ENCODE measurements at regions not wholly inside any gene's neighbourhood (a gene's known extent, or its start where the extent isn't known, plus 50 kb on each side); places are given as distances from the start of the nearest gene placed in this dataset.

GRCh38 chr11:97231231-97231630 lies 841.4 kb downstream of the JRKL start:
- DNase-seq: no peak
- no peak overlapping the region for H3K4me3 ChIP-seq (ENCODE audit: low read depth, low read length)
- no peak for TF ChIP-seq CTCF (IDR thresholded peaks at IDR 0.05; ENCODE audit: low read depth, low read length)
- no peaks in the 10 kb centered on the region for H3K27me3 ChIP-seq
- H3K4me1 ChIP-seq: 0 out of 2 replicates have a peak, but pooled peaks cover 3% of the 10 kb centered on the region
- H3K9me3 ChIP-seq: no peaks in the 10 kb centered on the region
- H3K36me3 ChIP-seq: no peaks in the 10 kb centered on the region

- no peaks in the 10 kb centered on the region for H3K36me3 ChIP-seq
- no peaks in the 10 kb centered on the region for H3K27me3 ChIP-seq
- no peaks in the 10 kb centered on the region for H3K9me3 ChIP-seq
- no peak for DNase-seq
- no peak overlapping the region for H3K4me3 ChIP-seq (ENCODE audit: low read depth, low read length)
- H3K4me1 ChIP-seq: 0 out of 2 replicates have a peak, but pooled peaks cover 3% of the 10 kb centered on the region
- TF ChIP-seq CTCF (IDR thresholded peaks at IDR 0.05; ENCODE audit: low read depth, low read length): no peak
Measured at GRCh38 chr11:97234016-97234415, 844.2 kb downstream of the JRKL start.

GRCh38 chr11:97237151-97237550 lies 847.3 kb downstream of the JRKL start:
- no peak for TF ChIP-seq CTCF (IDR thresholded peaks at IDR 0.05; ENCODE audit: low read depth, low read length)
- DNase-seq: no peak
- Histone ChIP-seq H3K36me3 (no peaks in the 10 kb centered on the region), H3K9me3 (no peaks in the 10 kb centered on the region), H3K4me3 (ENCODE audit: low read depth, low read length) (no peak overlapping the region), H3K27me3 (no peaks in the 10 kb centered on the region), H3K4me1 (no peaks in the 10 kb centered on the region)

- Histone ChIP-seq H3K27me3 (no peaks in the 10 kb centered on the region), H3K4me1 (no peaks in the 10 kb centered on the region), H3K9me3 (no peaks in the 10 kb centered on the region), H3K4me3 (ENCODE audit: low read depth, low read length) (no peak overlapping the region), H3K36me3 (no peaks in the 10 kb centered on the region)
- DNase-seq: no peak
- TF ChIP-seq CTCF (IDR thresholded peaks at IDR 0.05; ENCODE audit: low read depth, low read length): no peak
Measured at GRCh38 chr11:97247601-97248000, 857.8 kb downstream of the JRKL start.

- H3K27me3 ChIP-seq: no peaks in the 10 kb centered on the region
- H3K4me1 ChIP-seq: no peaks in the 10 kb centered on the region; the same call in 1 of the 2 replicates
- H3K4me3 ChIP-seq (ENCODE audit: low read depth, low read length): no peak overlapping the region
- no peaks in the 10 kb centered on the region for H3K36me3 ChIP-seq
- no peaks in the 10 kb centered on the region for H3K9me3 ChIP-seq
- no peak for DNase-seq
- TF ChIP-seq CTCF (IDR thresholded peaks at IDR 0.05; ENCODE audit: low read depth, low read length): no peak
Measured at GRCh38 chr11:97254790-97255189, 865.0 kb downstream of the JRKL start.

- Histone ChIP-seq H3K27me3 (no peaks in the 10 kb centered on the region), H3K36me3 (no peaks in the 10 kb centered on the region), H3K4me1 (no peaks in the 10 kb centered on the region), H3K4me3 (ENCODE audit: low read depth, low read length) (no peak overlapping the region), H3K9me3 (no peaks in the 10 kb centered on the region)
- no peak for TF ChIP-seq CTCF (IDR thresholded peaks at IDR 0.05; ENCODE audit: low read depth, low read length)
- DNase-seq: no peak
Measured at GRCh38 chr11:97259434-97259833, 869.6 kb downstream of the JRKL start.

Measured in BE2C (cell line).